GM21717 (cell line): ENCODE measurements at regions not wholly inside any gene's neighbourhood (a gene's known extent, or its start where the extent isn't known, plus 50 kb on each side); places are given as distances from the start of the nearest gene placed in this dataset.
"Not testable (repeated sequence)": the region's sequence is repeated elsewhere in the genome, so short reads cannot be mapped to it uniquely, and the experiment has no call there.

ENCODE experiments used
- ATAC-seq: cut with Tn5 transposase; IDR thresholded peaks from one replicate; pipeline ENCODE4 v1.9.1; 2021; ENCODE audit warnings: mild to moderate bottlenecking, moderate library complexity; ENCODE audit not compliant: unreplicated experiment

DNA sequence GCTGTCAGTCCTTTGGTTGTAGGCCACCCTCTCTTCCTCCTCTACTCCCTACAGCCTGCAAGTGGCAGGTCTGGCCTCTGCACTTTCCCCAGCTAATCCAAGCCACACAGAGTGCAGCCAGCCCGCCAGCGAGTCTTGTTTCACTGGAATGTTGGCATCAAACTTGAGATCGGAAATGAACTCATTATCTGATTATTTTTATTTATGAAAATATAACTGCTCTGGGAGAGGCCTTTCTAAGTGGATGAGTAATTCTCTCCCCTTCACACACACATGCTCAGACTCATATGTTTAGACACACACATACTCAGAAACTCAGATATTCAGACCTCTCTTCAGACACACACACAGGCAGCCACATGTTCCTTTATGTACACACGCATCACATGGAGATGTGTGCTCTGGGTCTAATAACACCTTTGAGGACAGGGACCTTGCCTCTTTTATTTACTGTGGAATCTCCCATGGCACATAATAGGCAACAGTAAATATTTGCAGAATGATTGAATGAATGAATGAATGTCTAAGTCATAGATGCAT, 151.3 kb downstream of the ZFP36L2 start:
- no peak for ATAC-seq

GRCh38 chr2:43074592-43075053, 151.8 kb downstream of the ZFP36L2 start:
- ATAC-seq: no peak

DNA sequence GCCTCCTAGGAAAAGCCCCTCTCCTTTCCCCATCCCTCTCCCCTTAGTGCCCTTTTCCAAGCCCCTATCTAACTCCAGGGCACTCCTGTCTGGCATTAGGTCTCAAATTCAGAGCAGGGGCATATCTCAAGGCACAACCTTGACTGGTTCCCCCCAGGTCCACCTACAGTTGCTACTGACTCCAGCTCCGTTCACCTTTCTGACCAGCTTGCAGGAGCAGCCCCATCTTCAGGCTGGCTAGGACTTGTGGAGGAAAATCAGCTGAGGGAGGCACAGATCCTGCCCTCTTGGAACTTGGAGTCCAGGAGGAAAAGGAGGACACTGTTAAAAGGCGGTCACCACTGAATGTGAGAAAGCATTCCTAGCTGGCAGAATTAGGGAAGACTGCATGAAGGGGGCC, 152.4 kb downstream of the ZFP36L2 start:
- no peak for ATAC-seq

DNA sequence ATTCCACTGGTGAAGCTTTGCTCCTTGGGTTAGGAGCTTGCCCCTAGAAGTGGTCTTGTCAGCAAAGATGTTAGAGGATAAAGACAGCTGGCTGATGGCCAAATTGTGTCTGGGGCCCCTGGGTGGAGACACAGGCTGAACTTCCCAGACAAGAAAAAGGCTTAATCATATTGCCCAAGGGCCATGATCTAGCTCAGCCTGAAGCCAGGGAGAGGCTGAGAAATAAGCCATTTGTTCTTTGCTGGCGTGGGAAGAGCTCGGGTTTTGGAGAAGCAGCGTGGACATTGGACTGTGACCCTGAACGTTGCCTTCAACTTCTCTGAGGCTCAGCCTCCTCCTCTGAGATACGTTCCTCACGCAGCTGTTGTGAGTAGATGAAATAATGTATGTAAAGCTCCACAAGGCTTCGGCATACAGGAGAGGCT, 153.0 kb downstream of the ZFP36L2 start:
- ATAC-seq: no peak

- ATAC-seq: no peak
Observed at GRCh38 chr2:43071599-43072550, 154.5 kb downstream of the ZFP36L2 start.

- ATAC-seq: no peak
Observed at GRCh38 chr2:43070676-43071502, 155.5 kb downstream of the ZFP36L2 start.

- ATAC-seq: no peak
Observed at GRCh38 chr2:43070030-43070429, 156.4 kb downstream of the ZFP36L2 start.

- ATAC-seq: no peak
Observed at GRCh38 chr2:43068631-43069517, 157.5 kb downstream of the ZFP36L2 start.

GRCh38 chr2:43068041-43068533, 158.3 kb downstream of the ZFP36L2 start:
- no peak for ATAC-seq

DNA sequence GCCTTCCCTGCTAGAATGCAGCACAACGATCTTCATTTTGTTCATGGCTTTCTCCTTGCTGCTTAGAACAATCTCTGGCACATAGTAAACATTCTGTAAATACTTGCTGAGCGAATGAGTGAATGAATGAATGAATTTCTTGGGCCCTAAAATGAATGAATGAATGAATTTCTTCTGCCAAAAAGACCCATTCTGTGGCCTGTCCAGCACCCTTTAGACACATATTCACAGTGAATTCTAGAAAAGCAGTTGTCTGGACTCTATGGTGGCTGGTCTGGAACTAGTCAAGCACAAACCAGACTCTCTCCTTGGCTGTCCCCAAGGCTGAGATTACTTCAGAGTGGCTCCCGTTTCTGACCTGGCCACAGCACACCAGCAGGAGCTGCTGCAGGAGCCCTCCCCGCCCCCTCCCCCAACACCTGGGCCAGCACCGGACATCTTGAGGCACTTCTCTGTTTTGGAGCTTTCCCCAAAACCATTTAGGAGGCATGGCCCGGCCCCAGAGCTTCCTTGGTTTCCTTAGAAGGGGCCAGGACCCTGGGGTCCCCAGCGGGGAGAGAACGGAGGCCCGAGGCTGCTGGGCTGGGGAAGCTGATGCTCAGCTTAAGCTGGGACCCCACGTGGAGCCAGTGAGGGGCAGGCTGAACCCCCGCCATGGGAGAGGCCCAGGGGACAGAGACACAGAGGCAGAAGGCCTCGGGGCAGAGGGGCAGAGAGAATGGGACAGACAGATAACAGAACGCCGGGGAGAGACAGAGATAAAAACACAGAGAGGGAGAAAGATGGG, 159.0 kb downstream of the ZFP36L2 start:
- no peak for ATAC-seq

DNA sequence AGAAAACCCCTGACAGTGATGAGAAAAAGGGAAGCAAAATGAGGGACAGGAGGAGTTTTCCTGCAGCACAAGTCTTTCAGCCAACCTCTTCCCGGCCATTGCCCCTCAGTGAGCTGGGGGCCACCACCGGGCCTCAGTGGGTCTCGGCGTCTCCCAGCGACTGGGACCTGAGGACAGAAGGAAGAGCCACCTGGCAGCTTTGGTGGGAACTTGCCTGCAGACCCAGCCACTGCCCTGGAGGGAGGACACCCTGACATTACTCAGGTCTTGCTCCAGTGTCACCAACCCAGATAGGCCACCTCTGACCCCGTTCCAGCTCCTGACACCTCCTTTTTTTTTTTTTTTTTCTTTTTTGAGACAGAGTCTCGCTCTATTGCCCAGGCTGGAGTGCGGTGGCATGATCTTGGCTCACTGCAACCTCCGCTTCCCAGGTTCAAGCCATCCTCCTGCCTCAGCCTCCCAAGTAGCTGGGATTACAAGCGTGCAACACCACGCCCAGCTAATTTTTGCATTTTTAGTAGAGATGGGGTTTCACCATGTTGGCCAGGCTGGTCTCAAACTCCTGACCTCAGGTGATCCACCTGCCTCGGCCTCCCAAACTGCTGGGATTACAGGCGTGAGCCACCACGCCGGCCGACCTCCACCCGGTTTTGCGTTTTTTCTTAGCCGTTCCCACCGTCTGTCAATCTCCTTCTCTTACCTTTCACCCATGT, 159.7 kb downstream of the ZFP36L2 start:
- ATAC-seq: not testable (repeated sequence)

GRCh38 chr2:43065871-43066270, 160.5 kb downstream of the ZFP36L2 start:
- no peak for ATAC-seq

DNA sequence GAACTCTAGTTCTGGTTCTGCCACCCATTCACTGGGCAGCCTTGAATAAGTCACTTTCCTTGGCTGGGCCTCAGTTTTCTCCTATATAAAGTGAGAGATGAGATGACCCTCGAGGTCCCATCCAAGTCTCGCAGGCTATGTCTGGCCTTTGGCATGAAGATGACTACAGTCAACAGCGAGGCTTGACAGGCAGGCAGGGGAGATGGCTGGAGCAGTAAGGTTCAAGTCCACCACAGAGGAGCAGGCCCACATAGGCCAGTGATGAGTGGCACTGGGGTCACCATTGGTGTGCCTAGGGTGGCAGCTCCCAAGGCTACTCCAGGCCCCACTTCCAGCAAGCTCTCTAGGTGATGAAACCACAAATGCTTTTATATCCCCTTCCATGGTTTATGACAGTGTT, 161.4 kb downstream of the ZFP36L2 start:
- ATAC-seq: no peak

- ATAC-seq: not testable (repeated sequence)
Observed at GRCh38 chr2:43063096-43063495, 163.3 kb downstream of the ZFP36L2 start.

GRCh38 chr2:43062058-43062457, 164.3 kb downstream of the ZFP36L2 start:
- no peak for ATAC-seq

DNA sequence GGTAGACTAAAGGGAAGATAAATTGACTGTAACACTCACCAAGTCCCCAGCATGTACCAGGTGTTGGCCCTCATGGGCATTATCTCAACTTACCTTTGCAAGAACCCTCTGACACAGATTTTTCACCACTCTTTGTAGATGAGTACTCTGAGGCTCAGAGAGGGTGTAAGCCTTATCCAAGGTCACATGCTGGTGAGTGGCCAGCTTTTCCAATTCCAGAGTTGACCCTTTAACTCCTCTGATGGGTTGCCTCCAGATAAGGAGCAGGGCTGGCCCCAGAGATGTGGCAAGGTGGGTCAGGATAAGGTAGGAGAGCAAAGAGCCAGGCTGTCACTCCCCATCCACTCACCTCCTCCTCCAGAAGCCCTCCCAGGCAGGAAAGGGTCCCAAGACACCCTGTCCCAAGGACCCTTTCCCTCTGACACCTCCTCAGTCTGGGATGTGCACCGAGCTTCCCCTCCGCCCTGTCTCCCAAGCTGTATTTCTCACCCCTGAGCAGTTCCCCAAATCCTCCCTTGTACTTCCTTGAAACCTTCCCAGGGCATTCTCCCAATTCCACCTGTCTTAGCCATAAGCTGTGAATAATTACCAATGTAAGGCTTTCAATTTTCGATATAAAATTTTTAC, 165.9 kb downstream of the ZFP36L2 start:
- no peak for ATAC-seq

GRCh38 chr2:43059183-43059897, 167.1 kb downstream of the ZFP36L2 start:
- peak; percentile 52 for ATAC-seq

DNA sequence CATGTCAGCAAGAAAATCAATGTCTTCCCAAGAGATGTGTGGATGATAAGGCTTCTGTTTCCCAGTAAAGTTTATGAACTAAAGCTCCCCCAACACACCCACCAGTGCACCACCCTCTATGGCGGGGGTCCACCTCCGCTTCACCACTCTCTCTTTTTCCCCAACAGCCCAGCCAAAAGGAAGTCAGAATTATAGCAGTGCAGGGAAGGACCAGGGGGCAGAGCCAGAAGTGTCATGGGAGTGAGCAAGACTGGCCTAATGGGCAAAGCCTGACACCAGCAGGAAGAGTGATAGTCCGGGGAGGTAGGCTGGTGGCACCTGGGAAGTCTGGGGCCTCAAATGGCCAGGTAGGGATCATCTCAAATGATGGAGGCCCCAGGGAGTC, 167.7 kb downstream of the ZFP36L2 start:
- ATAC-seq: no peak
